HEK293 (cell line): ENCODE measurements at regions not wholly inside any gene's neighbourhood (a gene's known extent, or its start where the extent isn't known, plus 50 kb on each side); places are given as distances from the start of the nearest gene placed in this dataset.

Source experiments
- TCF7L2 ChIP-seq: IDR thresholded peaks from 2 replicates; pipeline ENCODE4 v1.6.1; 2011; ENCODE audit warnings: low read depth, mild to moderate bottlenecking, inconsistent platforms, low read length, moderate library complexity, borderline replicate concordance
- YY1 ChIP-seq: fragments of 450-650 bp; formaldehyde crosslinking; IDR thresholded peaks from 2 replicates; pipeline ENCODE4 v1.5.1; 2018; ENCODE audit warnings: missing biosample characterization, missing genetic modification characterization
- ZNF302 ChIP-seq: fragments of 450-650 bp; formaldehyde crosslinking; IDR thresholded peaks from 2 replicates; pipeline ENCODE4 v1.5.1; 2016; ENCODE audit warnings: missing biosample characterization, missing genetic modification characterization, low read depth
- ZNF416 ChIP-seq: fragments of 450-650 bp; formaldehyde crosslinking; IDR thresholded peaks from 2 replicates; pipeline ENCODE4 v1.5.1; 2016; ENCODE audit warnings: missing biosample characterization, missing genetic modification characterization
- ZNF530 ChIP-seq: fragments of 450-650 bp; formaldehyde crosslinking; IDR thresholded peaks from 2 replicates; pipeline ENCODE4 v1.5.1; 2016; ENCODE audit warnings: low read depth, missing biosample characterization, missing genetic modification characterization
- TF ChIP-seq, protein P1 (sequence below): fragments of 450-650 bp; formaldehyde crosslinking; IDR thresholded peaks from 2 replicates; pipeline ENCODE4 v1.5.1; 2016; ENCODE audit warnings: missing biosample characterization, missing genetic modification characterization

DNA sequence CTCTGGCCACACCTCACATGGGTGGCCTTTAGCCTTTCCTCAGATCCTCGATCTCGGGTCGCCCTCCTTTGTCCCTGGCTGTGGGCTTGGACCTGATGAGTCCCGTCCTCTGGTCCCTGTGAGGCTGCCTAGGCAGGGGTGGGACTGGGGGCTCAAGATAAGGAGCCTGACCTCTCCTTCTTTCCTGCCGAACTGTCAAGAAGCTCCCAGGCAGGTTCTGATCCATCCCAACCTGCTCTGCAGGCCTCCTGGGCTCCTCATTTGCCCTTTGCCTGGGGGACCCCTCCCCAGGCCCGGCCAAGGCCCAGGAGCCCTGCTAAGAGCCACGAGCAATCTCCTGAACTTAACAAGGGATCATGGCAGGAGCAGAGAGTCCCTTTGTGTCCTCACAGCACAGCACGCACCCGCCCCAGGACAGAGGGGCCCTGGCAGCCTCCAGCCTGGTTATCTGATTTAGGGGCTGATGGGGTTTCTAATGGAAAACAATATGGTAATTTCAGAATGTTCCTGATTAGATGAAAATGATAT, 82.4 kb upstream of the POU3F1 start:
- TF ChIP-seq ZNF302 (no peak), YY1 (tag by site-specific recombination) (no peak), ZNF416 (tag by site-specific recombination) (no peak), TCF7L2 (no peak), ZNF530 (no peak)
- TF ChIP-seq, protein P1, sequence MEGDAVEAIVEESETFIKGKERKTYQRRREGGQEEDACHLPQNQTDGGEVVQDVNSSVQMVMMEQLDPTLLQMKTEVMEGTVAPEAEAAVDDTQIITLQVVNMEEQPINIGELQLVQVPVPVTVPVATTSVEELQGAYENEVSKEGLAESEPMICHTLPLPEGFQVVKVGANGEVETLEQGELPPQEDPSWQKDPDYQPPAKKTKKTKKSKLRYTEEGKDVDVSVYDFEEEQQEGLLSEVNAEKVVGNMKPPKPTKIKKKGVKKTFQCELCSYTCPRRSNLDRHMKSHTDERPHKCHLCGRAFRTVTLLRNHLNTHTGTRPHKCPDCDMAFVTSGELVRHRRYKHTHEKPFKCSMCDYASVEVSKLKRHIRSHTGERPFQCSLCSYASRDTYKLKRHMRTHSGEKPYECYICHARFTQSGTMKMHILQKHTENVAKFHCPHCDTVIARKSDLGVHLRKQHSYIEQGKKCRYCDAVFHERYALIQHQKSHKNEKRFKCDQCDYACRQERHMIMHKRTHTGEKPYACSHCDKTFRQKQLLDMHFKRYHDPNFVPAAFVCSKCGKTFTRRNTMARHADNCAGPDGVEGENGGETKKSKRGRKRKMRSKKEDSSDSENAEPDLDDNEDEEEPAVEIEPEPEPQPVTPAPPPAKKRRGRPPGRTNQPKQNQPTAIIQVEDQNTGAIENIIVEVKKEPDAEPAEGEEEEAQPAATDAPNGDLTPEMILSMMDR (tag by site-specific recombination): no peak
